Upper lobe of right lung (tissue), 1 donor: ENCODE measurements at regions not wholly inside any gene's neighbourhood (a gene's known extent, or its start where the extent isn't known, plus 50 kb on each side); places are given as distances from the start of the nearest gene placed in this dataset.

Experiments used
- ATAC-seq: fragments of 200-7000 bp; cut with Tn5 transposase; one replicate; pipeline ENCODE4 v1.9.1; 2020; ENCODE audit warnings: mild to moderate bottlenecking, moderate library complexity
- DNase-seq: peaks from one replicate; pipeline ENCODE4 v3.0.0-alpha.2; 2020
- H3K27ac ChIP-seq: fragments of 200-600 bp; one replicate; pipeline ENCODE4 v1.8.0; 2022
- H3K27me3 ChIP-seq: fragments of 200-600 bp; one replicate; pipeline ENCODE4 v1.8.0; 2022; ENCODE audit warnings: mild to moderate bottlenecking
- H3K36me3 ChIP-seq: fragments of 200-600 bp; one replicate; pipeline ENCODE4 v1.8.0; 2022
- H3K4me1 ChIP-seq: fragments of 200-600 bp; one replicate; pipeline ENCODE4 v1.8.0; 2022
- H3K4me3 ChIP-seq: fragments of 200-600 bp; one replicate; pipeline ENCODE4 v1.8.0; 2022; ENCODE audit warnings: mild to moderate bottlenecking
- H3K9me3 ChIP-seq: fragments of 200-600 bp; one replicate; pipeline ENCODE4 v1.8.0; 2022
- CTCF ChIP-seq: fragments of 200-600 bp; IDR thresholded peaks from one replicate; pipeline ENCODE4 v1.8.0; 2022; ENCODE audit warnings: antibody characterized with exemption
- intact Hi-C: fragments of 100-400 bp; cut with DNase I; formaldehyde crosslinking; loops from one replicate; pipeline ENCODE4 v1.11.0; 2022
- donor health status: DM: no; HTN: yes; CAD: no; lungs with severe emphysema.

- DNase-seq = no peak
- Histone ChIP-seq H3K4me1 (no peaks in the 10 kb centered on the region), H3K27me3 (no peaks in the 10 kb centered on the region), H3K4me3 (no peak overlapping the region), H3K27ac (no peak overlapping the region), H3K36me3 (no peaks in the 10 kb centered on the region), H3K9me3 (no peaks in the 10 kb centered on the region)
- intact Hi-C loops = no loop called here
- ATAC-seq = no peak
- no peak for TF ChIP-seq CTCF
These were observed 71.9 kb downstream of the OAT start for GRCh38 chr10:124346831-124347230.

DNA sequence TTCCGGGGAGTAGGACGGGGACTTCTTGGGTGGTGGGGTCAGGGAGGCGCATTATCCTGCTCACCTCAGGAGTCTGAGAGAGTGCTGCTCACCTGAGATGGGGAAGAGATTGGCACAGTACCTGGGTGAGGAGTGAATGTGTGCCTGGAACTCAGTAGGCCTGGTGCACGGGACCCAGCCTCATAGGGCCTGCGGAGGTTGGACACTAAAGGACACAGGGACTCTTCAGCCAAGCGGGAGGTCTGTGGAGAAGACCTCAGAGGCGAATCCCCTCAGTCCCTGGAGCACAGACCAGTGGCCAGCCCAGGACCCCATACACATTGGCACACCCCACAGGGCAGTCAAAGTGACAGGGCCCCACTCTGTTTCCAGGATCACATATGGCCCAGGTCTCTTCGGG is 73.2 kb downstream of the OAT start:
- no peaks in the 10 kb centered on the region for H3K9me3 ChIP-seq
- no peak overlapping the region for H3K4me3 ChIP-seq
- H3K4me1 ChIP-seq = peaks cover 11% of the 10 kb centered on the region
- TF ChIP-seq CTCF = no peak
- H3K27ac ChIP-seq = no peak overlapping the region
- intact Hi-C loops = no loop called here
- DNase-seq (peak; percentile 32), ATAC-seq (no peak)
- no peaks in the 10 kb centered on the region for H3K36me3 ChIP-seq
- H3K27me3 ChIP-seq = no peaks in the 10 kb centered on the region

GRCh38 chr10:124344931-124345330 is 73.8 kb downstream of the OAT start:
- Histone ChIP-seq H3K36me3 (no peaks in the 10 kb centered on the region), H3K4me1 (peaks cover 14% of the 10 kb centered on the region), H3K4me3 (no peak overlapping the region), H3K27ac (no peak overlapping the region), H3K9me3 (no peaks in the 10 kb centered on the region), H3K27me3 (no peaks in the 10 kb centered on the region)
- no peak for TF ChIP-seq CTCF
- DNase-seq (peak; percentile 6), ATAC-seq (no peak)
- intact Hi-C loops = no loop called here

GRCh38 chr10:124344266-124344590 is 74.5 kb downstream of the OAT start:
- Histone ChIP-seq H3K27ac (no peak overlapping the region), H3K27me3 (no peaks in the 10 kb centered on the region), H3K9me3 (no peaks in the 10 kb centered on the region), H3K4me1 (peaks cover 14% of the 10 kb centered on the region), H3K4me3 (no peak overlapping the region), H3K36me3 (no peaks in the 10 kb centered on the region)
- peak; percentile 37 for DNase-seq
- no peak for ATAC-seq
- no peak for TF ChIP-seq CTCF
- intact Hi-C loops = no loop called here

DNA sequence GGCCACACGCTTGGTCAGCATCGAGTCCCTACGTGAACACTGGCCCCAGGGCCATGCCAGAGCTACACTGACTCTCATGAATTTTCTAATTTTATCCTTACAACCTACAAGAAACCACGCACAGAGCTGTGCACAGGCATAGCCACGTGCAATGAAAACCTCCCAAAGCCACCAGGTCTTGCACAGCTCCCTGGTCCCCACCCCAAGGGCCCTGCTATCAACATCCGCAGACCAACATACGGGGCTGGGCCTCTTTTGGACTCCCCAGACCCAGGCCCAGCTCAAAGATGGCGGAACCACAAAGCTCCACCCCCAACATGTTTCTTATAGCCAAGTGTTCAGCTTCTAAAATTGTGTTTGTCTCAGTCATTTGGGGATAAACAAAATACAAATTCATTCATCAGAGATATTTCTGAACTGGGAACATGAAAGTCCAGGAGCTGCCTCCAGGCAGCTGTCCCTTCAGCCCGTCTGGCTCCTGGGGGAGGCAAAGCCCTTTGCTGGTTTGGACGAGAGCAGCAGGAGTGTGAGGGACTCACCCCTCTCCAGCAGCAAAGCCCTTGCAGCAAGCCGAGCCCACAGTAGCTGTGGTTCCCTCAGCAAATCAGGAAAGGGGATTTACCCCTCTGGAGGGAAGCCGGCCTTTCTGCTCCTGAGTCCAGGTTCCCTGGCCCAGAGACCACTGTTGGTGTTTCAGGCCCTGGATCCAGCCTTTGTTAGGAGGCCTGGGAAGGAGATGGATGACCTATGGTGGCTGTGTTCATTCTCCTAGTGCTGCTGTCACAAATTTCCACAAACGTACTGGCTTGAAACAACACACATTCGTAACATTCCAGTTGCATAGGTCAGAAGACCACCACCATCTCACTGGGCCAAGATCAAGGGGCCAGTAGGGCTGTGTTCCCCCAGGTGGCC is 75.1 kb downstream of the OAT start:
- TF ChIP-seq CTCF = no peak
- Histone ChIP-seq H3K27me3 (no peaks in the 10 kb centered on the region), H3K9me3 (no peaks in the 10 kb centered on the region), H3K36me3 (no peaks in the 10 kb centered on the region), H3K4me3 (no peak overlapping the region), H3K4me1 (peaks cover 14% of the 10 kb centered on the region), H3K27ac (no peak overlapping the region)
- DNase-seq = peak; percentile 40
- intact Hi-C loops = no loop called here
- no peak for ATAC-seq

GRCh38 chr10:124342821-124343170 is 75.9 kb downstream of the OAT start:
- no peak for TF ChIP-seq CTCF
- no peaks in the 10 kb centered on the region for H3K9me3 ChIP-seq
- intact Hi-C loops = no loop called here
- no peaks in the 10 kb centered on the region for H3K36me3 ChIP-seq
- ATAC-seq (no peak), DNase-seq (peak; percentile 32)
- H3K4me1 ChIP-seq = peaks cover 14% of the 10 kb centered on the region
- no peak overlapping the region for H3K4me3 ChIP-seq
- H3K27me3 ChIP-seq = no peaks in the 10 kb centered on the region
- H3K27ac ChIP-seq = no peak overlapping the region
